Vagina (tissue), 2 donors: ENCODE measurements at regions not wholly inside any gene's neighbourhood (a gene's known extent, or its start where the extent isn't known, plus 50 kb on each side); places are given as distances from the start of the nearest gene placed in this dataset.

Source experiments
- DNase-seq, 2 donors: peaks; one replicate each; pipeline ENCODE4 v3.0.0-alpha.2; 2017; ENCODE audit errors: extremely low spot score in 2 of 2
- H3K27ac ChIP-seq: fragments of 200-600 bp; sonication (generic); one replicate; pipeline ENCODE4 v1.5.1; 2019
- H3K27me3 ChIP-seq: fragments of 200-600 bp; sonication (generic); one replicate; pipeline ENCODE4 v1.5.1; 2019
- H3K36me3 ChIP-seq, 2 donors: fragments of 200-600 bp; sonication (generic); one replicate each; pipeline ENCODE4 v1.5.1; 2017 to 2019
- H3K4me1 ChIP-seq: fragments of 200-600 bp; sonication (generic); one replicate; pipeline ENCODE4 v1.5.1; 2019
- H3K4me3 ChIP-seq, 2 donors: fragments of 200-600 bp; sonication (generic); 1 replicate in 1 of 2; 2 replicates in 1 of 2; pipeline ENCODE4 v1.5.1; 2016 to 2019
- H3K9me3 ChIP-seq: fragments of 200-600 bp; sonication (generic); one replicate; pipeline ENCODE4 v1.5.1; 2019
- POLR2A ChIP-seq, 2 donors: fragments of 450-650 bp; IDR thresholded peaks; one replicate each; pipeline ENCODE4 v1.6.1; 2017; ENCODE audit warnings: antibody characterized with exemption in 2 of 2, mild to moderate bottlenecking in 2 of 2, moderate library complexity in 2 of 2
- POLR2AphosphoS5 ChIP-seq, 2 donors: sonication (generic); formaldehyde crosslinking; IDR thresholded peaks; one replicate each; pipeline ENCODE4 v1.9.0; 2017; ENCODE audit warnings: antibody characterized with exemption in 2 of 2, mild to moderate bottlenecking in 2 of 2, low read depth in 1 of 2; ENCODE audit not compliant: insufficient read depth in 1 of 2
- intact Hi-C: fragments of 100-400 bp; cut with DNase I; formaldehyde crosslinking; loops from one replicate; pipeline ENCODE4 v1.15.1; 2023
- TF ChIP-seq, protein P1 (sequence below), 3 experiments: fragments of 450-650 bp in 2 of 3; fragments of 200-600 bp in 1 of 3; sonication (generic) in 1 of 3; IDR thresholded peaks; one replicate each; pipeline ENCODE4 v1.5.1; 2017 to 2019; ENCODE audit warnings: antibody characterized with exemption in 3 of 3, mild to moderate bottlenecking in 2 of 3, moderate library complexity in 2 of 3

DNA sequence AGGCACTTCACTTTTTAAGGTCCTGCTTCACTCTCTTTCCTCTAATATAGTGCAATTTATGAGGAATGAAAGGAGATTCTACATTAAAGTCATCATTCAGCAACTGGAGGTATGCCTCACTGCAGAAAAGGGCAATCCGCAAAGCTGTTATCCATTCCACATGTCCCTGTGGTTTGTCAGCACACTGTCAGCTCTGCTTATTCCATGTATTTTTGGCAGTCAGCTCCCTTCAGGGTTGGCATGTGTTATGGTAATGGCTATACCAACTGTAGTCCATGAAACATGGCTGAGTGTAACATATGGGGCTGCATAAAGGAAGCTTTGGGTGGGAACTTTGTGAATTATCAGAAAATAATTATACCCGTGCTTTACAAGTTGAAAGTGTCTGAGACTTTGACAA lies 154.1 kb downstream of the GALC start:
- DNase-seq: no peak
- Histone ChIP-seq H3K27ac (no peak overlapping the region), H3K9me3 (no peaks in the 10 kb centered on the region), H3K36me3 (no peaks in the 10 kb centered on the region), H3K27me3 (no peaks in the 10 kb centered on the region), H3K4me1 (no peaks in the 10 kb centered on the region), H3K4me3 (no peak overlapping the region)
- TF ChIP-seq POLR2A (IDR thresholded peaks at IDR 0.05) (no peak), POLR2AphosphoS5 (IDR thresholded peaks at IDR 0.05; ENCODE audit: insufficient read depth in 1 of 2, low read depth in 1 of 2) (no peak)
- TF ChIP-seq, protein P1, sequence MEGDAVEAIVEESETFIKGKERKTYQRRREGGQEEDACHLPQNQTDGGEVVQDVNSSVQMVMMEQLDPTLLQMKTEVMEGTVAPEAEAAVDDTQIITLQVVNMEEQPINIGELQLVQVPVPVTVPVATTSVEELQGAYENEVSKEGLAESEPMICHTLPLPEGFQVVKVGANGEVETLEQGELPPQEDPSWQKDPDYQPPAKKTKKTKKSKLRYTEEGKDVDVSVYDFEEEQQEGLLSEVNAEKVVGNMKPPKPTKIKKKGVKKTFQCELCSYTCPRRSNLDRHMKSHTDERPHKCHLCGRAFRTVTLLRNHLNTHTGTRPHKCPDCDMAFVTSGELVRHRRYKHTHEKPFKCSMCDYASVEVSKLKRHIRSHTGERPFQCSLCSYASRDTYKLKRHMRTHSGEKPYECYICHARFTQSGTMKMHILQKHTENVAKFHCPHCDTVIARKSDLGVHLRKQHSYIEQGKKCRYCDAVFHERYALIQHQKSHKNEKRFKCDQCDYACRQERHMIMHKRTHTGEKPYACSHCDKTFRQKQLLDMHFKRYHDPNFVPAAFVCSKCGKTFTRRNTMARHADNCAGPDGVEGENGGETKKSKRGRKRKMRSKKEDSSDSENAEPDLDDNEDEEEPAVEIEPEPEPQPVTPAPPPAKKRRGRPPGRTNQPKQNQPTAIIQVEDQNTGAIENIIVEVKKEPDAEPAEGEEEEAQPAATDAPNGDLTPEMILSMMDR (IDR thresholded peaks at IDR 0.05): no peak
- intact Hi-C loops: no loop called here

DNA sequence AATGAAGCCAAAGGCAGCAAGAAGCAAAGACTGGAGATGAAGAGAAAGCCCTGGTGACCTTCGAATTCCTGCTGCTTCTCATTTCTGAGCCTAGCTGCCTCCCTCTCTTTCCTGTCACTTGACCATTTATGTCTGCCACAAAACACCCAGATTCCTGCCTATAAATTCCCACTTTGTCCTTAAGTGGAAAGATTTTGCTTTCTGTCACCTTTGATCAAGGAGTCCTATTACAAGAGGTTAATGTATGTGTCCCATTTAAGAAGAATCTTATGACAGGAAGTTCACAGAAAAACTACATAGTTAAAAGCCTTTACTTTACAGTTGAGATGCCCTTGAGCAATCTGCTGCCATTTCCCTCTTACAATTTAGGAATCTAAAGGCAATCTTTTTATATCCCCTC lies 155.7 kb downstream of the GALC start:
- no peaks in the 10 kb centered on the region for H3K4me1 ChIP-seq
- no peaks in the 10 kb centered on the region for H3K36me3 ChIP-seq
- no peaks in the 10 kb centered on the region for H3K27me3 ChIP-seq
- intact Hi-C loops: no loop called here
- DNase-seq: no peak
- H3K27ac ChIP-seq: no peak overlapping the region
- no peak overlapping the region for H3K4me3 ChIP-seq
- no peaks in the 10 kb centered on the region for H3K9me3 ChIP-seq
- TF ChIP-seq, protein P1 (IDR thresholded peaks at IDR 0.05): no peak
- TF ChIP-seq POLR2A (IDR thresholded peaks at IDR 0.05): no peak
- TF ChIP-seq POLR2AphosphoS5 (IDR thresholded peaks at IDR 0.05; ENCODE audit: insufficient read depth in 1 of 2, low read depth in 1 of 2): no peak

DNA sequence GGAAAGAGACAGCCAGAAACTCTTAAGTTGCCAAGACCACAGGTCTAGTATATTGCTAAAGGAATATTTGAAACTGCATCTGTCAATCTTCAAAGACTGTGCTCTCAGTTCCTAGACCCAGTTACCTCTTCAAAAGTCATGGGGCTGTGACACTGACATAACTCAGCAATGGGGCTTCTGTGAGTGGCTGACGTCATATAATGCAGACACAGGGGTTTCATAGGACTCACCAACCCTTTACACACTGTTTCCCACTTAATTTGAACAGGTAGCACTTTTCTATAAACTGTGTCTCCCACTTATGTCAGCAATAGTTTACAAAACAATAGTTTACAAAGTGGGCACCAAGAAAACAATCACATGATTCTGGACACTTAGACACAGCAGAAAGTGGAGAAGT lies 158.4 kb downstream of the GALC start:
- H3K4me3 ChIP-seq: no peak overlapping the region
- H3K36me3 ChIP-seq: no peaks in the 10 kb centered on the region
- no peak for TF ChIP-seq POLR2AphosphoS5 (IDR thresholded peaks at IDR 0.05; ENCODE audit: insufficient read depth in 1 of 2, low read depth in 1 of 2)
- DNase-seq: no peak
- no peaks in the 10 kb centered on the region for H3K4me1 ChIP-seq
- H3K27me3 ChIP-seq: no peaks in the 10 kb centered on the region
- H3K9me3 ChIP-seq: no peaks in the 10 kb centered on the region
- intact Hi-C loops: no loop called here
- no peak overlapping the region for H3K27ac ChIP-seq

DNA sequence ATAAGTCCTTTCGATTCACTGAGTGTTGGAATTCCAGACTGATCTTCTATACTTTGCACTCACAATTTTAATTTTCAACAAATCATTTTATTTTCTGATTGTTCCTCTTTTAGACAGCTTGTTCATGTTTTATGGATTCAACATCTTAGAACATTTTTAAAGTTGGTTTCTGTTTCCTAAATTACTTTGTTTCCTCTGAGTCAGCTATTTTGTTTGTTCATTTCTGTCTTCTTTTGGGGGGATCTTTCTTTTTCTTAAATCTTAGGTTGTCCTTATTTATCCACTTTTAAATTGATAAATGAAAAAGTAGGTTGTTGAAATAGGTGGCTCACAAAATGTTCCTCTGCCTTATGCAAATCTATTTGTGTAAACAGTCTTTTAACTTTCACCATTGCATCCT lies 160.0 kb downstream of the GALC start:
- no peaks in the 10 kb centered on the region for H3K9me3 ChIP-seq
- H3K4me3 ChIP-seq: no peak overlapping the region
- H3K4me1 ChIP-seq: no peaks in the 10 kb centered on the region
- intact Hi-C loops: no loop called here
- H3K36me3 ChIP-seq: no peaks in the 10 kb centered on the region
- TF ChIP-seq, protein P1 (IDR thresholded peaks at IDR 0.05): no peak
- TF ChIP-seq POLR2AphosphoS5 (IDR thresholded peaks at IDR 0.05; ENCODE audit: insufficient read depth in 1 of 2, low read depth in 1 of 2) (no peak), POLR2A (IDR thresholded peaks at IDR 0.05) (no peak)
- H3K27me3 ChIP-seq: no peaks in the 10 kb centered on the region
- no peak overlapping the region for H3K27ac ChIP-seq
- no peak for DNase-seq

DNA sequence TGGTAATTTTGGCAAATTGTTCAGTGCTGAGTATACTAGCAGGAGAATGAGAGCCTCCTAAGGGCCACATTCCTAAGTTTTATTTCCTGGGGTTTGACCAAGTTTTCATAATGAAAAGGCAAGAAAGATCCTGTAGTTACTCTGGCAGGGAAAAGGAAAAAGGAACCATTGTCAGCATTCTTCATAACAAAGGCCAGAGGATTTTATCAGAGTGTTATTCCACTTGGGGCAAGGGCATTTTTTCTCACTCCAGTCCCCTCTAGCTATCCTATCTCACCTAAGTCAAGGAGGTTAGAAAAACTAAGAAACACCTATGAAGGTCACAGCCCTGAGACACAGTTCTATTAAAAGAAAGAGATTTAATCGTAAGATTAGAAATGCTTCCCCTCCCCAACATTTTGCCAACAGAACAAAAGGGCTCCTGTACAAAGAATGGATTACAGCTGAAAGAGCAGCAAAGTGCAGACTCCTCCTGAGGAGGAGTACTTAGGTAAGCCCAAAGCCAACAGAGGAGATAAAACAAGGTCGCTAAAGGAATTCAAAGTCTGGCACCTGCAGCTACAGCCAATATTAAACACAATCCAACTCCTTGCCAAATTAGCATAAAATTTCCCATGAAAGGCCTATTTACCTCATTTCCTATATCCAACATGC lies 162.4 kb downstream of the GALC start:
- H3K4me1 ChIP-seq: no peaks in the 10 kb centered on the region
- no peak for DNase-seq
- H3K9me3 ChIP-seq: no peaks in the 10 kb centered on the region
- H3K27ac ChIP-seq: no peak overlapping the region
- no peak overlapping the region for H3K4me3 ChIP-seq
- TF ChIP-seq, protein P1 (IDR thresholded peaks at IDR 0.05): no peak
- TF ChIP-seq POLR2A (IDR thresholded peaks at IDR 0.05): no peak
- TF ChIP-seq POLR2AphosphoS5 (IDR thresholded peaks at IDR 0.05; ENCODE audit: insufficient read depth in 1 of 2, low read depth in 1 of 2): no peak
- H3K36me3 ChIP-seq: no peaks in the 10 kb centered on the region
- intact Hi-C loops: no loop called here
- no peaks in the 10 kb centered on the region for H3K27me3 ChIP-seq
